Peyer's patch (tissue), 4 donors: ENCODE measurements at regions not wholly inside any gene's neighbourhood (a gene's known extent, or its start where the extent isn't known, plus 50 kb on each side); places are given as distances from the start of the nearest gene placed in this dataset.

Experiments used
- POLR2A ChIP-seq, 2 donors: fragments of 450-650 bp; IDR thresholded peaks; one replicate each; pipeline ENCODE4 v1.5.1; 2017; ENCODE audit warnings: antibody characterized with exemption in 2 of 2, mild to moderate bottlenecking in 2 of 2, moderate library complexity in 2 of 2
- TF ChIP-seq, protein P1 (sequence below), 6 experiments: fragments of 450-650 bp in 4 of 6; fragments of 200-600 bp in 2 of 6; sonication (generic) in 1 of 6; IDR thresholded peaks; one replicate each; pipeline ENCODE4 v1.5.1; 2017 to 2019; ENCODE audit warnings: antibody characterized with exemption in 6 of 6, mild to moderate bottlenecking in 3 of 6, moderate library complexity in 1 of 6

DNA sequence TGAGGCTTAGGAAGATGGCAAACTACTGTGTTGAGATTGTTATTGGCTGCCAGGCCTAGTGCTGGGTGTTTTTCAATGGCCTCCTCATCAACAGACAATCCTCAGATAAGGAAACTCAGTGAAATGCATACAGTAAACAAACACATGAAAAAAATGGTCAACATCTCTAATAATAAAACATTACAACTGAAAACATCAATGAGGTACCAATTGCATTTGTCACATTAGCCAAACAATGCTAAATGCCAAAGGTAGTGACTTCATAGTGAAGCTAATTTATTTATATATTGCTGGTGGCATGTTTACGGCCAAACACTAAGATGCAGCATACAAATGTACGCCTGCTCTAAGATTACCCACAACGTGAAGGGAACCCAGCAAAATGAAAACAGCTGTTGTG lies 224.0 kb upstream of the UBL3 start:
- TF ChIP-seq, protein P1, sequence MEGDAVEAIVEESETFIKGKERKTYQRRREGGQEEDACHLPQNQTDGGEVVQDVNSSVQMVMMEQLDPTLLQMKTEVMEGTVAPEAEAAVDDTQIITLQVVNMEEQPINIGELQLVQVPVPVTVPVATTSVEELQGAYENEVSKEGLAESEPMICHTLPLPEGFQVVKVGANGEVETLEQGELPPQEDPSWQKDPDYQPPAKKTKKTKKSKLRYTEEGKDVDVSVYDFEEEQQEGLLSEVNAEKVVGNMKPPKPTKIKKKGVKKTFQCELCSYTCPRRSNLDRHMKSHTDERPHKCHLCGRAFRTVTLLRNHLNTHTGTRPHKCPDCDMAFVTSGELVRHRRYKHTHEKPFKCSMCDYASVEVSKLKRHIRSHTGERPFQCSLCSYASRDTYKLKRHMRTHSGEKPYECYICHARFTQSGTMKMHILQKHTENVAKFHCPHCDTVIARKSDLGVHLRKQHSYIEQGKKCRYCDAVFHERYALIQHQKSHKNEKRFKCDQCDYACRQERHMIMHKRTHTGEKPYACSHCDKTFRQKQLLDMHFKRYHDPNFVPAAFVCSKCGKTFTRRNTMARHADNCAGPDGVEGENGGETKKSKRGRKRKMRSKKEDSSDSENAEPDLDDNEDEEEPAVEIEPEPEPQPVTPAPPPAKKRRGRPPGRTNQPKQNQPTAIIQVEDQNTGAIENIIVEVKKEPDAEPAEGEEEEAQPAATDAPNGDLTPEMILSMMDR (IDR thresholded peaks at IDR 0.05), result no peak
- no peak for TF ChIP-seq POLR2A (IDR thresholded peaks at IDR 0.05)
